Loucy (cell line): ENCODE measurements at regions not wholly inside any gene's neighbourhood (a gene's known extent, or its start where the extent isn't known, plus 50 kb on each side); places are given as distances from the start of the nearest gene placed in this dataset.
A peak's percentile ranks its signal among the peaks of the same experiment; 100 is the strongest.

Source experiments
- H2AFZ ChIP-seq: fragments of 200-600 bp; sonication (generic); 2 replicates; pipeline ENCODE4 v1.6.0; 2016; ENCODE audit warnings: antibody characterized with exemption, mild to moderate bottlenecking, low read length, moderate library complexity
- H3F3A ChIP-seq: fragments of 200-600 bp; 2 replicates; pipeline ENCODE4 v1.6.0; 2016; ENCODE audit warnings: antibody characterized with exemption, low read depth, mild to moderate bottlenecking
- H3K27me3 ChIP-seq: fragments of 200-600 bp; sonication (generic); 2 replicates; pipeline ENCODE4 v1.6.1; 2014; ENCODE audit warnings: low read length, mild to moderate bottlenecking; ENCODE audit not compliant: insufficient read depth, poor library complexity, severe bottlenecking
- H3K36me3 ChIP-seq: fragments of 200-600 bp; sonication (generic); 2 replicates; pipeline ENCODE4 v1.6.1; 2016; ENCODE audit warnings: low read length; ENCODE audit not compliant: insufficient read depth
- H3K4me1 ChIP-seq: fragments of 200-600 bp; sonication (generic); 2 replicates; pipeline ENCODE4 v1.5.1; 2014; ENCODE audit warnings: low read length, mild to moderate bottlenecking; ENCODE audit not compliant: insufficient read depth, poor library complexity, severe bottlenecking
- H3K4me2 ChIP-seq: fragments of 200-600 bp; sonication (generic); 2 replicates; pipeline ENCODE4 v1.6.0; 2014; ENCODE audit warnings: antibody characterized with exemption, low read length, low read depth, mild to moderate bottlenecking; ENCODE audit not compliant: poor library complexity, severe bottlenecking
- H3K4me3 ChIP-seq: fragments of 200-600 bp; sonication (generic); 2 replicates; pipeline ENCODE4 v1.5.1; 2014; ENCODE audit warnings: low read length, mild to moderate bottlenecking, mixed read lengths; ENCODE audit not compliant: poor library complexity, severe bottlenecking
- H3K79me2 ChIP-seq: fragments of 200-600 bp; sonication (generic); 2 replicates; pipeline ENCODE4 v1.6.1; 2014; ENCODE audit warnings: low read length; ENCODE audit not compliant: insufficient read depth
- H3K9ac ChIP-seq: fragments of 200-600 bp; sonication (generic); 2 replicates; pipeline ENCODE4 v1.6.0; 2014; ENCODE audit warnings: mild to moderate bottlenecking, low read depth, low read length, moderate library complexity; ENCODE audit not compliant: poor library complexity, severe bottlenecking
- H3K9me2 ChIP-seq: fragments of 200-600 bp; sonication (generic); replicated peaks from 2 replicates; pipeline ENCODE4 v1.6.1; 2016; ENCODE audit warnings: low read depth, low read length, mixed read lengths
- H3K9me3 ChIP-seq: fragments of 200-600 bp; sonication (generic); 2 replicates; pipeline ENCODE4 v1.6.1; 2014; ENCODE audit warnings: mild to moderate bottlenecking, antibody characterized with exemption, low read length, low read depth; ENCODE audit not compliant: insufficient read depth
- H4K20me1 ChIP-seq: fragments of 200-600 bp; sonication (generic); 2 replicates; pipeline ENCODE4 v1.6.0; 2014; ENCODE audit warnings: antibody characterized with exemption, low read length, mild to moderate bottlenecking; ENCODE audit not compliant: insufficient read depth, poor library complexity, severe bottlenecking
- EZH2phosphoT487 ChIP-seq: fragments of 200-600 bp; IDR thresholded peaks from 2 replicates; pipeline ENCODE4 v1.6.1; 2018; ENCODE audit warnings: antibody characterized with exemption, mild to moderate bottlenecking, moderate library complexity, borderline replicate concordance
- TF ChIP-seq, protein P1 (sequence below): fragments of 200-600 bp; sonication (generic); conservative IDR thresholded peaks from 2 replicates; pipeline ENCODE4 v1.5.1; 2014; ENCODE audit warnings: mild to moderate bottlenecking, antibody characterized with exemption, low read length

DNA sequence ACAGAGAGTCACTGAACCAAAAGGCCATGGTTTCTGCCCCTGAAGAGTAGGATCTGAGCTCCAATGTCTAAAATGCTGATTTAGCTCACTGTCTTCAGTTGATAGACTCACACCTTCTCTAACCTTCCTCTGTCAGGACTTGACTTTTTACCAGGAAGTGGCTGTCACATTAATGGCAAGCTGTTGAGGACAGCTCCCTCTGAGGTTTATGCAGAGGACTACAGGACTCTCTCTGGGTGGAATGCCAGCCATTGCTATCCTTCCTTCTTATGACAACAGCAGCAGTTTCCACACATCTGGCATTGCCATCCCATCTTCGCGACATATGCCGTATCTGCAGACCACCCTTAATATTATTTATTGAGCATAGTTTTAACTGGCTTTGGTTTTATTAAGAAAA is 103.8 kb upstream of the PRICKLE2 start:
- Histone ChIP-seq H3K4me3 (no peak overlapping the region), H3K36me3 (no peaks in the 10 kb centered on the region), H3K27me3 (no peaks in the 10 kb centered on the region), H3K4me2 (no peak overlapping the region), H3K9me3 (no peaks in the 10 kb centered on the region), H4K20me1 (no peaks in the 10 kb centered on the region), H3K4me1 (no peaks in the 10 kb centered on the region), H3K79me2 (no peaks in the 10 kb centered on the region), H3K9ac (no peak overlapping the region), H3K9me2 (no peaks in the 10 kb centered on the region), H2AFZ (no peak overlapping the region), H3F3A (no peaks in the 10 kb centered on the region)
- TF ChIP-seq, protein P1, sequence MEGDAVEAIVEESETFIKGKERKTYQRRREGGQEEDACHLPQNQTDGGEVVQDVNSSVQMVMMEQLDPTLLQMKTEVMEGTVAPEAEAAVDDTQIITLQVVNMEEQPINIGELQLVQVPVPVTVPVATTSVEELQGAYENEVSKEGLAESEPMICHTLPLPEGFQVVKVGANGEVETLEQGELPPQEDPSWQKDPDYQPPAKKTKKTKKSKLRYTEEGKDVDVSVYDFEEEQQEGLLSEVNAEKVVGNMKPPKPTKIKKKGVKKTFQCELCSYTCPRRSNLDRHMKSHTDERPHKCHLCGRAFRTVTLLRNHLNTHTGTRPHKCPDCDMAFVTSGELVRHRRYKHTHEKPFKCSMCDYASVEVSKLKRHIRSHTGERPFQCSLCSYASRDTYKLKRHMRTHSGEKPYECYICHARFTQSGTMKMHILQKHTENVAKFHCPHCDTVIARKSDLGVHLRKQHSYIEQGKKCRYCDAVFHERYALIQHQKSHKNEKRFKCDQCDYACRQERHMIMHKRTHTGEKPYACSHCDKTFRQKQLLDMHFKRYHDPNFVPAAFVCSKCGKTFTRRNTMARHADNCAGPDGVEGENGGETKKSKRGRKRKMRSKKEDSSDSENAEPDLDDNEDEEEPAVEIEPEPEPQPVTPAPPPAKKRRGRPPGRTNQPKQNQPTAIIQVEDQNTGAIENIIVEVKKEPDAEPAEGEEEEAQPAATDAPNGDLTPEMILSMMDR, result peak; percentile 29
- TF ChIP-seq EZH2phosphoT487, result no peak

DNA sequence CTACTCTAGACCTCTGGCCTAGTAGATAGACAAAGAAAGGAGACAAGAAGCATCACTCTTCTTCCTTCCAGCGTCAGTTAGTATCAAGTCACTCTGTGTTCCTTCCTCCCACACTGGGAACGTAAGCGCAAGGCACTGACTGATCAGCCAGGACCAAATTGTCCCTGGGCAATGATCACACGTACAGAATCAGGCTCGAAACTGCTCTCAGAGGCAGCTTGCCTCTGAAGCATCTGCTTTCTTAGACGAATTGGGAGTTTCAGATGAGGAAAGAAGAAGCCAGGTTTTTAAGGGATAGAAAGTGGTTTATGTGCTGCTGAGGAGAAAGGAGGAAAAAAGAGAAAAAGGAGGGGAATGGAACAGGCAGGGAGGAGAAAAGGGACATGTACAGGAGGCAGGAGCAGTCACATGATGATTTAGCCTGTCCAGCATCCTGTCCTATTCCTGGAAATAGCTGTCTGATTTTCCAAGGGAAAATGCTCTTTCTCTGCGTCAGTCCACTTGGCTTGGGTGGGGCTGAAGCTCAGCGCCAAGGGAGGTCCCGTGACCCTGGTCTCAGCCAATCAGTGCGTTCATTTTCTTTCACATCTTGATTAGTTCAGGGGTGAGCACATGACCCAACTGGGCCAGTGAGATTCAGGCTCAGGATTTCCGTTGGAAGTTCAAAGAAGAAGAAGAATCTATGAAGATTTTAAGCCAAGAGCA is 102.0 kb upstream of the PRICKLE2 start:
- no peak overlapping the region for H3K9ac ChIP-seq
- H3K27me3 ChIP-seq, result no peaks in the 10 kb centered on the region
- TF ChIP-seq EZH2phosphoT487, result no peak
- TF ChIP-seq, protein P1, result no peak
- H3K4me3 ChIP-seq, result no peak overlapping the region
- no peak overlapping the region for H2AFZ ChIP-seq
- H4K20me1 ChIP-seq, result no peaks in the 10 kb centered on the region
- no peak overlapping the region for H3K4me2 ChIP-seq
- H3F3A ChIP-seq, result no peaks in the 10 kb centered on the region
- H3K4me1 ChIP-seq, result no peaks in the 10 kb centered on the region
- no peaks in the 10 kb centered on the region for H3K9me3 ChIP-seq
- H3K9me2 ChIP-seq, result no peaks in the 10 kb centered on the region
- H3K79me2 ChIP-seq, result no peaks in the 10 kb centered on the region
- H3K36me3 ChIP-seq, result no peaks in the 10 kb centered on the region

DNA sequence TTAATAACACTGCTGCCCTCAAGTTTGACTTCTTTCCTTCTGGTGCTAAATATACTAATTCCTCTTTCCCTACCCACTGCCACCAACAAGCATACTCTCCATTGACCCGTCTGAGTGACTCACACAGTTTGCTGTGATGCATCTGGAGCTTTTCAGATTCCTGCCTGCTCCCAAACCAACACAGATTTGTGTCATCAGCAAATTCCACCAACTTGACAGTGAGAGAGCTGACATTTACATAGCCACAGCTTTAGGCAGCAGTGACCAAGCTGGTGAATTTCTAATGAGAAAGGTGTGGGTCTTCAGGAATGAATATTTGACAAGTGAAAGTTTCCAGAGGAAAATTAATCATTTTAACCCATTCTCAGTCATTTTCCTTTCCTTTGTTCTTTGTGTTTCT is 96.5 kb upstream of the PRICKLE2 start:
- TF ChIP-seq, protein P1, result no peak
- TF ChIP-seq EZH2phosphoT487, result no peak
- Histone ChIP-seq H3K9me2 (no peaks in the 10 kb centered on the region), H3F3A (no peaks in the 10 kb centered on the region), H3K9ac (no peak overlapping the region), H2AFZ (no peak overlapping the region), H3K27me3 (no peaks in the 10 kb centered on the region), H3K4me3 (no peak overlapping the region), H3K79me2 (no peaks in the 10 kb centered on the region), H3K36me3 (no peaks in the 10 kb centered on the region), H3K4me1 (no peaks in the 10 kb centered on the region), H3K9me3 (no peaks in the 10 kb centered on the region), H3K4me2 (no peak overlapping the region), H4K20me1 (no peaks in the 10 kb centered on the region)
